HG02943 (cell line): ENCODE measurements at regions not wholly inside any gene's neighbourhood (a gene's known extent, or its start where the extent isn't known, plus 50 kb on each side); places are given as distances from the start of the nearest gene placed in this dataset.

Source experiments
- ATAC-seq: cut with Tn5 transposase; IDR thresholded peaks from one replicate; pipeline ENCODE4 v1.9.1; 2021; ENCODE audit warnings: mild to moderate bottlenecking, low read depth, moderate library complexity; ENCODE audit not compliant: unreplicated experiment

DNA sequence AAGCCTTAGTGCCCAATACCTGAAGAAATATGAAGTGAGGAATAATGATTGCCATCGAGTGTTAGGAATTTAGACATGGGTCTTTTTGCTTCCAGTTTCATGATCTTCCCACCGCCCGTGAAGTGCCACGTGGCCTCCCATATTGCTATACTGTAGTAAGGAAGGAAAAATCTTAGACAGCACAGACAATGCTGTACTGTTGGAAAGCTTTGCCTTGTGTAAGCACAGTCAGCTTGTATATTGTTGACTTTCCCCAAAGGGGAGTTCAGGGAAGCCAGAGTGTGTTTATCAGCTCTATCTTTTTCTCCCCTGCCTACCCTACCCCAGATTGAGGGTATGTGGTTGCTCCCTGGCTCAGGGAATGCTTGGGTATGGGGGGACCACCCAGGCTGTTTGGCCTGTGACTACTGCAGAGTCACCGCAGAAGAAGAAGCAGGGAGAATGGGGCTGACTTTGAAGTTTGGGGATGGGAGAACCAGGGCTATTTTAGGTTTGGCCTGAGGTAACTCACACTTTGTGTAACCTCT lies 161.8 kb upstream of the MEF2C start:
- no peak for ATAC-seq

DNA sequence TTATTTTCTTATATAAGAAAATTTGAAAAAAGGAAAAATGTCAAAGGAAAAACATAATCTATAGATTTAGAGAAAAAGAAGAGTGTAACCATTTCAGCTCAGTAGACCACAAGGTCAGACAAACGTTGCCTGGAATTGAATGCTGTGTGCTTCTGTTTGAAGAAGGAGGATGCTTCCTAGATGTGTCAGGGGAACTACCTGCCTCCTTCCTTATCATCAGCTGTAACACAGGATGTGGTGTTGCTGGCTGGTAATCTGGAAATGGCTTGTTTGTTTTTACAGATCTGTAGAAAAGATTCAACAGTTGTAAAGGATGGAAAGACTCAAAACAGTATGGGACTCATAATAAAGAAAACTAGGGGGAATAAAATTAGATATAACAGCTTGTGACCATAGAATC lies 160.7 kb upstream of the MEF2C start:
- no peak for ATAC-seq

DNA sequence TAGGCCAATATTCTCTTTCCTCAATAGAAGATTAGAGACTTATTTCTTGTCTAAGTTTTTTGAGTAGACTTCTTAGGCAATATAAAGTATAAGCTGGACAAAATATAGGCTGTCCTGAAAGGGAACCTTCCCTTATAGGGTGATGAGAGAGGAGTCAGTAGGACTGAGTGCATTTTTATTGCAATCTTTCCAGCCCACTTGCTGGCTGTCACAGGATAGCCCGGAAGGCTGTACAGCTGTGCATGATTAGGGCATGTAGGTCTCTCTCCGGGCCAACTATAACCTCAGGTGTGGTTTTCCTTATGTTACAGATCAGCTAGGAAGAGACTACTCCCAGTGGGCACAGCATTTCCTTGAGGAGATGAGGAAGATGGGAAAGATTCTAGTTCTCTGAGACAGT lies 159.8 kb upstream of the MEF2C start:
- ATAC-seq, result no peak

DNA sequence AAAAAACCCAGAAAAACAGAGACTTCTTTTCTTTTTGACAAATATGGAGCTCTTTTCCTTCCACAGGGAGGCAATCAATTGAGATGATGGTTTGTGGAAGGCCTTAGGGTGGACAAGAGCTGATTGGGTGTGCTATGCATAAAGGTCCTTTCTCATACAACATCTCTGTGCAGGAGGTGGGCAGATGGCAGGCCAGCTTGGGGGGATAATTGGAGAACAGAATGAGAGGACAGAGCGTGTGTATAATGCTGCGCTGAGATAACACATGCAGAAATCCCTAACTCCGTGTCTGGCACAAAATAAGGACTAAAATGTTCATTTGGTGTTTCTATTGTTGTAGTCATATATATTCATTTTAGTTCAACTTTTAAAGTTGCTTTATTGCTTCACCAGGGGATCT lies 159.0 kb upstream of the MEF2C start:
- no peak for ATAC-seq

DNA sequence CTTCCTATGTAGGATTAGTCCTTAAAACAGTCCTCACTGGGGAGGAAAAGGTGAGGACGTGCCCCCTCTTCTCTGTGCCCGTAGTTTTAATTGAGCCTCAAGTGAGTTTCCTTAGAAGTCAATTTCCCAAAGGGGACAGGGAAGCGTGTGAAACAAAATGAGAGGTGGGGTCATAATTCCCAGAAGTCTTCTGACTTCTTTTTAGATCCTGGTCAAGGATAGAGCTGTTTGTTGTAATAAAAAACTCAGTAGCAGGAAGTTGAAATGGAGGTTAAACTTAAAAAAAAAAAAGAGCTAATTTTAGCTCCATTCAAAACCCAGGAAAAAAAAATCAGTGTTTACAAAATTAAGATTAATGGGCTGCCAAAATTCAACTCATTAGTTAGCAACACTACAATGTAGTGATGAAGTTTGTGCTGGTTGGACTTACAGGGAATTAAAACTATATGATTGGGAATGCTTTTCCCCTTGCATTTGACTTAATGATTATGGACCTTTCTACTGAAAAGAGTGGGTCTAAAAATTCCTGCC lies 158.3 kb upstream of the MEF2C start:
- no peak for ATAC-seq

DNA sequence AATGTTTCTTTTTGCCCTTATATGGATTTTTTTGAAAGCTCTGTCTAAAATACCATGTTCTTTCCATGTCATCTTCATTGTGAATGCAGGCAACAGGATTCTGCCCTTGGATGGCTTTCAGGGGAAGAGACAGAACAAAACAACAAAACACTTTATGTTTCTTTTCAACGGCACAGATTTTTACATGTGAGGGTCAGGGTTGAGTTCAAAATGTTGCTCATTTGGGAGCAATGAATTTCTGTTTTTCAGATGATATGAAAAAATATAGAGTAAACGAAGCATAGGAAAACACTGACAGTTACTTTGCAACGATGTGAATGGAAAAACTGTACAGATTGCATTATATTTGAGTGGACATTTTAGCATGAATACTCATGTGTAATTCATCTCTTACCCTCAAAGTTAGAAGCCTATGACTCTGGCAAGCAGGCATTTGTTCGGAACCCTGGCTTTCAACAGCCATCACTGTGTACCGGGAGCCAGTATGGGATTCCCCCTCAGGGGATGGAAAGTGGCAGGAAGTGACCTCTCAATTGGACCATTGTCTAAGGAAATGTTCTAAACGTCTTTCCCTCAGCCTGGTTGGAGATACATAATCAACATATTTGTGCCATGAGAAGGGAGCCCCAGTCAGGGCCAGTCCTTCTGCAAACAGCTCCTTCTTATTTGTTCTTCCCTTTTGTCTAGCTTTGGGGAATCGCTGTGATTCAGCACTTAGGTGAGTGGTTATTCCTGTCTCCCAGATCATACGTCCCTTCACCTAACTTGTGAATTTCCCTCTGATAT lies 153.9 kb upstream of the MEF2C start:
- no peak for ATAC-seq

DNA sequence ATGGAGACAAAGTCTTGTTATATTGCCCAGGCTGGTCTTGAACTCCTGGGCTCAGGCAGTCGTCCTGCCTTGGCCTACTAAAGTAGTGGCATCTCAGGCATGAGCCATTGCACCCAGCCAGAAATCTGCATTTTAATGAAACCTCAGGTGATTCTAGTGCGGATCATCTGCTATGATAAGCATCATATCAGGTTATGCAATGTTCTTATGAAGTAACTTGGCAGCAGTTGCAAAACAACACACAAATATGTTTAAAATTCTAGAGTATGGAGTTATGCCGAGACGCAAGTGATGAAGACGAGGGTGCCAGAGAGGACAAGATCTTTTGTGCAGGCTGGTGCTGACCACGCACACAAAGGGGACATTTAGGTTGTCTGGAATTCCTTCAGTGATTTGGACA lies 153.2 kb upstream of the MEF2C start:
- ATAC-seq, result no peak

DNA sequence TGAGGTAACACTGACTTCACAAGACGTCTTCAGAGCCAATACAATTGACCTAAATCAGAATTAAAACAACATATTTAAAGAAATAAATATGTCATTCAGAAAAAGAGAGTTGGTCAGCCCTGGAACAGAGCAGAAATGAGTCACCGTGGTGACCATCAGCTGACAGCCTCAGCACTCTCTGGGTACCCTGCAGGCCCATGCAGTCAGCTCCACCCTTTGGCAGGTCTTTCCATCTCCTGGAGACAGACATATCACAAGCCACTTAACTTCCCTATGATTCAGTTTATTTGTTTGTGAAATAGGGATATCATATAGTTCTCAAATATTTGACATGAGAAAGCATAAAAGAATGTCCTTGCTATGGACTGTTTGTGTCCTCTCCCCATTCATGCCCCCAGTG lies 151.6 kb upstream of the MEF2C start:
- ATAC-seq, result no peak

DNA sequence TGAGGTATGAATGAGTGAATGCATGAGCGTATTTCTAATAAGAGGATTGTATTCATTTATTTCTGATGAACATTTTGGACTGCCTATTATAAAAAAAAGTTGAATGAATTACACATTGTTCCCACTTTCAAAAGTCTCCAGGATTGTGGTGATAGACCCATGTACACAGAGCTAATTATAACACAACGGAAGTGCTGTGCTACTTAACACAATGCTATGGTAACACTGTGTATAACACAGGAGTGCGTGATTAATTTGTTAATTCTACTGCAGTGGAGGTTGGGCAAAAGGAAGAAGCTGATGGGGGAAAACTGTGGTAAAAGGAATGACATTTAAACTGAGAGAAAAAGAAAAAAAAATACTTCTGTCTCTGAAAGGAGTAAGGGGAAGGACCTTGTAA lies 147.8 kb upstream of the MEF2C start:
- ATAC-seq, result no peak

DNA sequence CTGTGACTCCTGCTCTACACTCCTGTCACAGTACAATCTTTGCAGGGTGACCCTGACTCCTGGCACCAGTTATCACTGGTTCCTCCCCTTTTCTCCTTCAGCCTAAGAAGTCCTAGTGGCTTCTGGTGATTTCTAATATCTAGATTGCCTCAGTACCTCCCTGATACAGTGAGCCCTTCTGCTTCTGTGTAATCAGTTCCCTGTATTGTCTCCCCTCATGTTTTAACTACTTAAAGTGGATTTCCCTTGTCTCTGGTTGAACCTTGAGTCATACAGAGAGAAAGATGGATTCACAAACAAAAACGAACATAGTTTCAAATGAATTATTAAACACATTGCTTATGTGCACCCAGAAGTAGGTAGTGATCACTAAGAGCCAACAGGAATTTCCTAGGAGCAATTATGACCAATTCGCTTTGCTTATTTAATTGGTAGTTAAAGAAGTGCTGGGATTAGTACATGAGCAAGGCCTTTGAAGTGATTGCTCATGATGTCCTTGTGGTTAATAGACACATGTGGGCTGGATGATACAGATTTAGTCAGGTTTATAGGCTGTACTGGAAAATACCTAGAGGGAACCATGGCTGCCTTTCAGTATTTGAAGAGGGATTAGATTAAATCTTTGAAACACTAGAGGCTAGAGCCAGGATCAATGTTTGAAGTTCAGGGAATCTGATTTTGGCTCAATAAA lies 145.8 kb upstream of the MEF2C start:
- no peak for ATAC-seq

DNA sequence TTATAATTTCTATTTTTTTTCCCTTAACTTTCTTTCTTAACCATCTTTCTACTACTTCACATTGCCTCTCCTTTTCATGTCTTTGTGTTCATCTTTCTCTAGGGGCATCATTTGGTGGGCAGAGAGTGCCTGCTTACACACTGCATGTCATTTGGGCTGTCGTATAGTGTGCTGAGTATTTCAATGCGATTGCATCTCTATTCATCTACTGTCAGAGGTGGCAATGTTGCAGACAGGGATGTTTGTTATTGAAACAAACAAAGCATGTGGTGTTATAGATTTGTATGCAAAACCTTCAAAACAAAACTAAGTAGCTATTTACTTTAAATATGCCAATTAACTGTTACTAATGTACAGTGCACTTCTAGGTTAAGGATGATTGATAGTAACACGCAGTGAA lies 141.1 kb upstream of the MEF2C start:
- ATAC-seq, result no peak

DNA sequence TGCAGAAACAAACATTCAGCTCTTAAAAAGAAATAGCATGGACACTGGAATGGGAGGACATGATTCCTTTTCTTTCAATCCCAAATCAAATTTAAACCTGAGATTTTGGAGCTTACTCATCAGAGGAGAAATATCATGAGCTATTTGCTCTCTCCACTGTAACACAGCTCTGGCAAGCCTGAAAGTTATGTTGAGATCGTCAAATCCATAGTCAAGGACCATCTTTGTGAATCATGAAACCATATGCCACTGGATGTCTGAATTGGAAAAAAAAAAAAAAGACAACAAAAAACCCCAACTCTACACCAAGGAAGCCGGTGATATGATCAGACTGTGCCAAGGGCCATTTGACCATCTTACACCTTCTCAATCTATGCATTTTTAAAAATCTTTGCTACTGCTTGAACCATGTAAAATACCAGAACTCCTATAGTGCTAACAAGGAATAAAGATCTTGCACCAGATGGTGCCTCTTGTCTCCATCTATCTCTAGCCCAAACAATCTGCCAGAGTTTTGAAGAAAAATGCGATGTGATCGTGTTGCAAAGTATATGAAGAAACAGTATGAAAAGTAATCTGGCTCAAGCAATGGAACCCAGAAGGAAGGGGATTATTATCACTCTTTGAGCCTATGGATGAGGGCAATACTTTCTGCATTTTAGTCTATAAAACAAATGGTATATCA lies 138.1 kb upstream of the MEF2C start:
- ATAC-seq, result no peak

DNA sequence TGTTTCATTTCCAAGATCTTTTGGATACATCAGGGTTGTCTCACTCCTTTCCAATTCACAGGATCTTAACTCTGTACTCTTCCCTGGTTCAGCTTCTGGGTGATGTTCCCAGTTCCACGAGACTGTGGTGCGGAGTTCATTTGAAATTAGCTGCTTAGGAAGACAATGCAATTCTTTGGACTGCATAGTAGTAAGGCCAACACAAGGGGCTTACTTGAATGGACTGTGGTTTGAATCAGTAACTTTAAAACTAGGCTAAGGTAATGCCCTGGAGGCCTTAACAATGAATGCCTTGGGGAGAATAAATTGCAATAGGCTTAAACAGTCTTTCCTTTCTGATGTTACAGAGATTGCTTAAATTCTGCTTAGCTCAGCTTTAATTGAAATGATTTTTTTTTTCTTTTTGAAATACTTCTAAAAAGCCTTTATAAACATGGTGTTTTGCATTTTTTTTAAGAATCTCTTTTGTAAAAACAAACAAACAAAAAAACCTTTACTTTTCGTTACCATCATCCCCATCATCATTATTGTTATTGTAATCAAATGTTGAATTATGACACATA lies 133.8 kb upstream of the MEF2C start:
- ATAC-seq, result no peak

DNA sequence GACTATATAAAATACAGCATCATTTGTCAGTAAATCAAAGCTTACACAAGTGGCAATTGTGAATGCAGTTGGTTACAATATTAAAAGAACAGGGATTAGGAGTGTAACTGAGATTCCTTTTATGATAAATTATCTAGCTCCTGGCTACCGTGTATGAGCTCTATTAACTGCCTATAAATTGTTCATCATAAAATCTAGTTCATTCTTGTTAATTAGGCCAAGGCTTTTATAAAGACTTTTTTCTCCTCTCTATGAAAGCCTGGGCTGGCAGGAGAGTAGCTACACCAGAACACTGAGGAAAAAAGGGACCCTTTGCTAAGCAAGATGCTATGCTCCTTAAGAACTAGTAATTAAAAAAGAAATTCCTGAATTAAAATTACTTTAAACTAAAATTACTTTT lies 132.4 kb upstream of the MEF2C start:
- ATAC-seq, result no peak

DNA sequence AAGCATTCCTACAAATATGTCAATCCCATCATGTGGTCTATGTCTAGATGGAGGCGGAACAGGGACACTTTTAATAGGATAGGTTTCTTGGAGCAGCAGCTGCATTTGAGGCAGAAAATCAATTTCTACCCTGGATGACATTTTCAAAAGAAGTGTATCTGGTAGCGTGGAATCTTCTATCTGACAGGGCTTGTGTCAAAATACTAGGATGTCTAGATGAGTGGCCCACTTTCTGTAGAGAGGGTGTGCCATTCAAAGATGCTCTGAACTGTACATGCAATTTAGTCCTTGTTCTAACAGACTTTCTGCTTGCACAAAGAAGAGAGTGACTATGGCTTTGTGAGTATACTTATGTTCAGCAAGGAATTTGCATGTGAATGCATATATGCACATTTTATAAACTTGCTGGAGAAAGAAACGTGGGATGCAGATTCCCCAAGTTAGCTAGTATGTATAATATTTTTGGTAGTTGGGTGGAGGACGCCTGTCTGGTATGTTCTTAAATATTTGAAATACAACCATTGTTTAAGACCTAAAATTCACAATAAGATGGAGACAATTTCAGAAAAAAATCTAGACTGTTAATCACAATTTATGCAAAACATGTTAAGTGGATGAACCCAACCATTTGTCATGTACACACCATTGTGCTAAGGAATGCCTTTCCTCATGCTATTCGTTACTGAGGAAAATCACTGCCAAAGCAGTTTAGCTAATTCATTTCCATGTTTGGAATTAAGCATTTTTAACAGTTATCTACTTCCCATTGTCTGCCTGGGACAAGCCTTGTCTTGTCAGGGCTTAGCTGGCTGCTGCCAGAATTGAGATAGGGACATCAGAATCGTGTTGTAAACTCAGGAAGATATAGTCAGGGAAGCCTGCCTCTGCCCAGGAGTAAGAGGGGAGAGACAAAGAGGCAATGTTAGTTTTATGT lies 129.1 kb upstream of the MEF2C start:
- ATAC-seq, result no peak

DNA sequence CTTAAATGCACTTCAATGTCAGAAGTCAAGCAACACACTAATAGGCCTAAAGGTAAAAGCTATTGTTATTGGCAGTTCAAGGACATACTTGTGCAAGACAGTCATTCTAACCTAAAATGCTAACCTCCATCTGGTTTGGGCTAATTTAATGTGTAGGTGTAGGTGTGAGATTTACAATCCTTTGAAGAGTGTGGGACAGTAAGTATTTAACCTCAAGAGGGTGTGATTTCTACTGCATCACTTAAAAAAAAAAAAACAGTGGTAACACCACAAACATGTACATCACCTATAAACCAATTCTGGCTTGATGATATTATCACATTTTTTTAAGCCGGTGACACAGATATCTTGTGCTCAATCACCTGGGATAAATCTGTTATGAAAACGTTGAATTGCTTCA lies 127.5 kb upstream of the MEF2C start:
- ATAC-seq, result no peak

DNA sequence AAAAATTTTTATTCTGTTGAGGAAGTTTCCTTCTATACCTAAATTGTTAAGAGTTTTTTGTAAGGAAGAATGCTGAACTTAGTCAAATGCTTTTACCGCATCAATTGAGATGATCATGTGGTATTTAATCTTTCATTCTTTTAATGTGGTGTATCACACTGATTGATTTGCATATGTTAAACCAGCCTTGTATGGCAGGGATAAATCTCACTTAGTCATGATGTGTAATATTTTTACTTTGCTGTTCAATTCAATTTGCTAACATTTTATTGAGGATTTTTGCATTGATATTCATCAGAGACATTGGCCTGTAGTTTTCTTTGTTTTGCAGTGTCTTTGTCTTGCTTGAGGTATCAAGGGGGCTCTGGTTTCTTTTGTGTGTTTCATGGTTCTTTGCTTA lies 125.3 kb upstream of the MEF2C start:
- no peak for ATAC-seq

DNA sequence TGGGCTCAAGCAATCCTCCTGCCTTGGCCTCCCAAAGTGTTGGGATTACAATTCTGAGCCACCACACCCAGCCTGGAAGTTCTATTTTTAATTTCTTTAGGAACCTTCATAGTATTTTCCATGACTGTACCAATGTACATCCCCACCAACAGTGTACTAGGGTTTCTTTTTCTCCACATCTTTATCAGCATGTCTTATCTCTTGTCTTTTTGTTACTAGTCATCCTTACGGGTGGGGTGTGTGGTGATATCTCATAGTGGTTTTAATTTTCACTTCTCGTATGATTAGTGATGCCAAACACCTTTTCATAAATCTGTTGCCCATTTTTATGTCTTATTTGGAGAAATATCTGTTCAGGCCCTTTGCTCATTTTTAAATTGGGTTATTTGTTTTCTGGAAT lies 123.0 kb upstream of the MEF2C start:
- ATAC-seq, result no peak

DNA sequence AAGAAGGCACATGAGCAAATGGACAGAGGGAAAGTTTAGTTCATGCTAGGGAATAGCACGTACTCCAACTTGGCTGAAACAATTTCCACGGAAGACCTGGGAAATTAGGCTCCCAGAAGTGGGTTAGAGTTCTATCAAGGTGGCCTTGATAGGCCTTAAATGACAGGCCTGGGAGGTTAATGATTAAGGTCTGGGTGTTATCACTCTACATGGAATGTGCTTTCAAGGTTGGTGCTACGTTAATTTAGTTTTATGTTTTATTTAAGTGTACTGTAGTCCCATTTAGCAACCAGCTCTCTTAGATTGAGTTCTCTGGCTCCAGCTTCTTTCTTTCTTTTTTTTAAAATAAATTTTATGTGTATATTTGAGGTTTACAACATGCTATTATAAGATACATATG lies 121.4 kb upstream of the MEF2C start:
- no peak for ATAC-seq

DNA sequence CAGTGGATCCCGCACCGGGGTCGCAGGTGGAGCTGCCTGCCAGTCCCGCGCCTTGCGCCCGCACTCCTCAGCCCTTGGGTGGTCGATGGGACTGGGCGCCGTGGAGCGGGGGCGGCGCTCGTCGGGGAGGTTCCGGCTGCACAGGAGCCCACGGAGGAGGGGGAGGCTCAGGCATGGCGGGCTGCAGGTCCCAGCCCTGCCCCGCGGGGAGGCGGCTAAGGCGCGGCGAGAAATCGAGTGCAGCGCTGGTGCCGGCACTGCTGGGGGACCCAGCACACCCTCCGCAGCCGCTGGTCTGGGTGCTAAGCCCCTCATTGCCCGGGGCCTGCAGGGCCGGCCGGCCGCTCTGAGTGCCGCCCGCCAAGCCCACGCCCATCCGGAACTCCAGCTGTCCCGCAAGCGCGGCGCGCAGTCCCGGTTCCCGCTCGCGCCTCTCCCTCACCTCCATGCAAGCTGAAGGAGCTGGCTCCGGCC lies 120.6 kb upstream of the MEF2C start:
- no peak for ATAC-seq
